RWPE1 (cell line): ENCODE measurements at regions not wholly inside any gene's neighbourhood (a gene's known extent, or its start where the extent isn't known, plus 50 kb on each side); places are given as distances from the start of the nearest gene placed in this dataset.
"Not testable (repeated sequence)": the region's sequence is repeated elsewhere in the genome, so short reads cannot be mapped to it uniquely, and the experiment has no call there.

ENCODE experiments used
- CTCF ChIA-PET: fragments of 350-600 bp; sonication (Branson Sonifier 250); formaldehyde crosslinking; extraction: SDS; loops from one replicate; lab custom pipeline; 2021; lab: Yijun Ruan, JAX
- POLR2A ChIA-PET: fragments of 400-600 bp; formaldehyde crosslinking; extraction: SDS; loops from one replicate; lab custom pipeline; 2020; ENCODE audit warnings: antibody characterized with exemption; ENCODE audit not compliant: low non-redundant PET; lab: Yijun Ruan, JAX
- DNase-seq: peaks from one replicate; pipeline ENCODE4 v3.0.0; 2012; ENCODE audit warnings: low spot score
- H3K27ac ChIP-seq: fragments of 450-650 bp; 2 replicates; pipeline ENCODE4 v1.5.1; 2017
- CTCF ChIP-seq: fragments of 450-650 bp; conservative IDR thresholded peaks from 2 replicates; pipeline ENCODE4 v1.5.1; 2017; ENCODE audit warnings: low read depth, mild to moderate bottlenecking

GRCh38 chr20:30610029-30610693 lies 647.3 kb upstream of the DEFB115 start:
- H3K27ac ChIP-seq: no peak overlapping the region
- no peak for TF ChIP-seq CTCF
- POLR2A ChIA-PET: no interaction called here
- CTCF ChIA-PET: interaction anchor here (0.6 kb wide), 1 partner anchor 15 kb away, joined by 3 read pairs; no protein-coding TSS in a partner anchor
- no peak for DNase-seq

- no peak for DNase-seq
- CTCF ChIA-PET: no interaction called here
- no peak for TF ChIP-seq CTCF
- no peak overlapping the region for H3K27ac ChIP-seq
- POLR2A ChIA-PET: no interaction called here
Observed at GRCh38 chr20:30610751-30611150, 646.7 kb upstream of the DEFB115 start.

- ChIA-PET POLR2A (no interaction called here), CTCF (no interaction called here)
- no peak for TF ChIP-seq CTCF
- H3K27ac ChIP-seq: no peak overlapping the region
- no peak for DNase-seq
Observed at GRCh38 chr20:30611239-30611984, 646.1 kb upstream of the DEFB115 start.

GRCh38 chr20:30612344-30612743 lies 645.1 kb upstream of the DEFB115 start:
- no peak overlapping the region for H3K27ac ChIP-seq
- no peak for TF ChIP-seq CTCF
- ChIA-PET CTCF (no interaction called here), POLR2A (no interaction called here)
- no peak for DNase-seq

GRCh38 chr20:30621346-30621745 lies 636.1 kb upstream of the DEFB115 start:
- DNase-seq, H3K27ac ChIP-seq, POLR2A ChIA-PET, CTCF ChIA-PET: not testable (repeated sequence)

GRCh38 chr20:30624310-30624709 lies 633.2 kb upstream of the DEFB115 start:
- POLR2A ChIA-PET, DNase-seq, CTCF ChIA-PET, H3K27ac ChIP-seq: not testable (repeated sequence)

- DNase-seq, CTCF ChIA-PET, POLR2A ChIA-PET, H3K27ac ChIP-seq: not testable (repeated sequence)
Observed at GRCh38 chr20:30629376-30629775, 628.1 kb upstream of the DEFB115 start.

GRCh38 chr20:30630761-30631160 lies 626.7 kb upstream of the DEFB115 start:
- POLR2A ChIA-PET: no interaction called here
- no peak overlapping the region for H3K27ac ChIP-seq
- TF ChIP-seq CTCF: no peak
- CTCF ChIA-PET: no interaction called here
- no peak for DNase-seq

GRCh38 chr20:30631261-30631789 lies 626.1 kb upstream of the DEFB115 start:
- CTCF ChIA-PET, POLR2A ChIA-PET, DNase-seq, H3K27ac ChIP-seq: not testable (repeated sequence)

- H3K27ac ChIP-seq, POLR2A ChIA-PET, CTCF ChIA-PET, DNase-seq: not testable (repeated sequence)
Observed at GRCh38 chr20:30632773-30633172, 624.7 kb upstream of the DEFB115 start.

- H3K27ac ChIP-seq, DNase-seq, CTCF ChIA-PET: not testable (repeated sequence)
- POLR2A ChIA-PET: interaction anchor here (0.7 kb wide), 1 partner anchor 39 kb away, joined by 7 read pairs; no protein-coding TSS in a partner anchor
Observed at GRCh38 chr20:30641522-30641921, 615.9 kb upstream of the DEFB115 start.
